WI38 (cell line): ENCODE measurements at regions not wholly inside any gene's neighbourhood (a gene's known extent, or its start where the extent isn't known, plus 50 kb on each side); places are given as distances from the start of the nearest gene placed in this dataset.

Source experiments
- H3K4me3 ChIP-seq: 2 replicates; pipeline ENCODE4 v1.5.1; 2011; ENCODE audit warnings: low read depth, mild to moderate bottlenecking, control low read depth, low read length
- TF ChIP-seq, protein P1 (sequence below): IDR thresholded peaks from 2 replicates; pipeline ENCODE4 v1.5.1; 2012; ENCODE audit warnings: low read depth, mild to moderate bottlenecking, control low read depth, low read length

DNA sequence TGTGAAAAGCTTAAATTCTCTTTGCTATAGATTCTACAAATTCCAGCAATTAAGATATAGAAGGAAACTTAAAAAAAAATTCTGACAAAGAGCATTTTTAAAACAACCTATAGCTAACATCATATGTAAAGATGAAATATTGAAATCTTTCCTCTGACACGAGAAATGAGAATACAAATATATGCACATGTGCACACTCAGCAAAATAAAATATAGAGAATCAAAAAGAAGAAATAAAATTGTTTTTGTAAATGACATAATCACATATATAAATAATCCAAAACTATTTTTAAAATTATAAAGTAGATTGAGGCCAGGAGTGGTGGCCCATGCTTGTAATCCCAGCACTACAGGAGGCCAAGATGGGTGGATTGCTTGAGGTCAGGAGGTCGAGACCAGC, 265.1 kb downstream of the IRX2 start:
- TF ChIP-seq, protein P1, sequence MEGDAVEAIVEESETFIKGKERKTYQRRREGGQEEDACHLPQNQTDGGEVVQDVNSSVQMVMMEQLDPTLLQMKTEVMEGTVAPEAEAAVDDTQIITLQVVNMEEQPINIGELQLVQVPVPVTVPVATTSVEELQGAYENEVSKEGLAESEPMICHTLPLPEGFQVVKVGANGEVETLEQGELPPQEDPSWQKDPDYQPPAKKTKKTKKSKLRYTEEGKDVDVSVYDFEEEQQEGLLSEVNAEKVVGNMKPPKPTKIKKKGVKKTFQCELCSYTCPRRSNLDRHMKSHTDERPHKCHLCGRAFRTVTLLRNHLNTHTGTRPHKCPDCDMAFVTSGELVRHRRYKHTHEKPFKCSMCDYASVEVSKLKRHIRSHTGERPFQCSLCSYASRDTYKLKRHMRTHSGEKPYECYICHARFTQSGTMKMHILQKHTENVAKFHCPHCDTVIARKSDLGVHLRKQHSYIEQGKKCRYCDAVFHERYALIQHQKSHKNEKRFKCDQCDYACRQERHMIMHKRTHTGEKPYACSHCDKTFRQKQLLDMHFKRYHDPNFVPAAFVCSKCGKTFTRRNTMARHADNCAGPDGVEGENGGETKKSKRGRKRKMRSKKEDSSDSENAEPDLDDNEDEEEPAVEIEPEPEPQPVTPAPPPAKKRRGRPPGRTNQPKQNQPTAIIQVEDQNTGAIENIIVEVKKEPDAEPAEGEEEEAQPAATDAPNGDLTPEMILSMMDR, result no peak
- no peak overlapping the region for H3K4me3 ChIP-seq

DNA sequence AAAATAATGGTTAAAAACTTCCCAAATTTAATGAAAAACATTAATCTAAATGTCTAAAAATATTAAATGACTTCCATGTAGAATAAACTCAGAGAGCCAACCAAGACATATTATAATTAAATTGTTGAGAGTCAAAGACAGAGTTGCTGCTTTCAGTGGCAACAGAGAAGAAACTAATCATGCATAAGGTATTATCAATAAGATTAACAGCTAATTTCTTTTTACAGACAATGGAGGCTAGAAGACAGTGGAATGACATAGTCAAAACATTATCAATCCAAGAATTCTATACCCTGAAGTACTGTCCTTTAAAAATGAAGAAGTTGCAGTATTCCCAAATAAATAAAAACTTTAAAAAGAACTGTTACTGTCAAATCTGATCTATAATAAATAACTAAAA, 268.7 kb downstream of the IRX2 start:
- TF ChIP-seq, protein P1, result no peak
- no peak overlapping the region for H3K4me3 ChIP-seq

DNA sequence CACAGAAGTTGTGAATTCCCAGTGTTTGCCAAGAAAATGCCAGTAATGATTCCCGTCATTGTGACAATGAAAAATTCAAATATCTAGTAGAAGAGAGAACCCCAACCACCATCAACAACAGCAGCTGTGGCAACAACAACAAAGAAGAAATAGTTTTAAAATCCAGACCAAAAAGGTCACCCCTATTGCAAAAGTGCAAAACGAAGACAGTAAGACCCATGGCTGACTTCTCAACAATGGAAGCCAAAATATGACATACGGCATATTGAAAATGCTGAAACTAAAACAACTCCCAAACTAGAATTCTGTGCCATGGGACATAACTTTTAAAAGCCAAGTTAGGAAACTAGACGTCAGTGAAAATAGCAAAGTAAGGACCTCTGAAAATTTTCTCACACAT, 270.6 kb downstream of the IRX2 start:
- TF ChIP-seq, protein P1, result no peak
- H3K4me3 ChIP-seq, result no peak overlapping the region

DNA sequence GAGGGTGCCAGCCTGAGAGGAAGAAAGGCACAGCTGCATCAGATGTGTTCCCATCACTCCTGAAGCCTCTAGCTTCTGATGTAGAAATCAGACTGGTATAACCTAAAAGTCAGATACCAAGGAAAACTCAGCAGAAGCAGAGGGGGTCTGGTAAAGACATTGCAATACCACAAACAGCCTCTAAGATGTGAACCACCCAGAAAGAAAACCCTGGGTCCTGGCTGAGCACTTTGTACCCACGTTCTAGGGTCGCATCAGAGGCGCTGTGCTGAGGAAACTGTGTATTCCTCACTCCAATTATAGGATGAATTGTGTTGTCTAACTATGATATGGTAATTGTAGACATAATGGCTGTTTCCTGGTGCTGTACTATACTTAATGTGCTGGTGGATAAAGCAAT, 275.6 kb downstream of the IRX2 start:
- TF ChIP-seq, protein P1, result no peak
- no peak overlapping the region for H3K4me3 ChIP-seq

DNA sequence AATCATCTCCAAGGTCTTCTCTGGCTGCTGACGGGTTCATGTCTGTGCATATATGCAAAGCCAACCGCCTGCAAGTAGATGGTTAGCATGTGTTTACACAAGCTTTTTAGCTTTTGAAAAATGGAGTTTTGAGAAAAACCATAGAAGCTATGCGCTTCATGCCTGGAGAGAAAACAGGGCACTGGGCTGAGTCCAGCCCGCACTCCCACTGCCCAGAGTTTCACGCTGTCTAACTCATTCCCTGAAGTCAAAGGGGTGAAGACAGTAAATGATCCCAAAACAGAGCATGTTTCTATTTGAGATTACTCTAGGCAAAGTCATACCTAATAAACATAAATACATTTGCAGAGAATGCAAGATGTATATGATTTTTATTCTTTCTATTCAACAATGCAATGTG, 278.8 kb downstream of the IRX2 start:
- no peak overlapping the region for H3K4me3 ChIP-seq
- TF ChIP-seq, protein P1, result no peak

DNA sequence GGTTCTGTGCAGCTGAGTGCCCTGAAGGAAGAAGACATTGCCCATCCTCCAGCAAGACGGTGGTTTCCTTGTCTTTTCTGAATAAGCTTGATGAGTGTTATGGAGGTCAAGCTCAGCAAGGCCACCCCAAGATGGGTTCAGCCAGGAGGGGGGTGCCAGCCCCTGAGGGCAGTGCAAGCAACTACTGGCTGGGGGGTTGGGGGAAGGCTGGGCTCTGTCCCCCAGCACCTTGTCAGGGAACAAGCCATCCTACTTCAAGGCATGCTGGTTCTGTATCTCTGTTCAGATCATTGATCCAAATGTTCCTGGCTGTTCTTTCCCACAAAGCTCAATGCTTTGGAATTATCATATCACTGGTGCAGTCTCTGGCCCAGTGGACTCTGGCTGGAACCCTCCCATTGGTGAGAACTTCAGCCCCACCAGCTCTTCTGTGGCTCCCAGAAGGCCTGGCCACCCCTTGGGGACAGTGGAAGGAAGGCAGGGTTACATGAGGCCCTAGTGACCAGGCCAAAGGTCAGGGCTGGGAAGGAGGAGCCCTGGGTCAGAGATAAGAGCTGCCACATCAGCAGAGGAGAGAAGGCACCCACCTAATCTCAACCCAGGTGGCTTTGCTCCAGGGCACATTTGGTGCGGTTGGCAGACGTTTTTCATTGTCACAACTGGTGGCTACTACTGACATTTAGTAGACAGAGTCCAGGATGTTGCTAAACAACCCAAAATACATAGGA, 280.2 kb downstream of the IRX2 start:
- no peak overlapping the region for H3K4me3 ChIP-seq
- TF ChIP-seq, protein P1, result no peak

DNA sequence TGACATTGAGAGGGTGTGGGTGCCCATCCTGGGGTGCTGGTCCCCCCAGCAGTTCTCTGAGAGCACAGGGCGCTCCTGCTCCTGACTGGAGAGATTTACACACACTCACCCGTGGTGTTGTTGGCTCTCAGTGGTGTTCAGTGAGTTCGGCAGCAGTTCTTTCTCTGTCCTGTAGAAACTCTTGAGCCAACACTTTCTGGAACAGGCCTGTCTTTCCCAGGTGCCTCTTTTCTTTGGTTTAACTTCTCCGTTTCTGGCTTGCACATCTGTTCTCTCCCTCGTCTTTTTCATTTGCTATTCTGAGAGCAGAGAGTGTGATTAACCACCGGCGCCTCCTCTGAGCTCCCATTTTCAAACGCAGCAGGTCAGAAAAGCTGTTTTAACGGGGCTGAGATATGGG, 284.5 kb downstream of the IRX2 start:
- H3K4me3 ChIP-seq, result no peak overlapping the region
- TF ChIP-seq, protein P1, result no peak
